NCI-H1436 (cell line): ENCODE measurements at regions not wholly inside any gene's neighbourhood (a gene's known extent, or its start where the extent isn't known, plus 50 kb on each side); places are given as distances from the start of the nearest gene placed in this dataset.
"Not testable (repeated sequence)": the region's sequence is repeated elsewhere in the genome, so short reads cannot be mapped to it uniquely, and the experiment has no call there.

ENCODE experiments used
- DNase-seq: peaks from one replicate; lab custom pipeline; 2025; lab: John Stamatoyannopoulos, UW

DNA sequence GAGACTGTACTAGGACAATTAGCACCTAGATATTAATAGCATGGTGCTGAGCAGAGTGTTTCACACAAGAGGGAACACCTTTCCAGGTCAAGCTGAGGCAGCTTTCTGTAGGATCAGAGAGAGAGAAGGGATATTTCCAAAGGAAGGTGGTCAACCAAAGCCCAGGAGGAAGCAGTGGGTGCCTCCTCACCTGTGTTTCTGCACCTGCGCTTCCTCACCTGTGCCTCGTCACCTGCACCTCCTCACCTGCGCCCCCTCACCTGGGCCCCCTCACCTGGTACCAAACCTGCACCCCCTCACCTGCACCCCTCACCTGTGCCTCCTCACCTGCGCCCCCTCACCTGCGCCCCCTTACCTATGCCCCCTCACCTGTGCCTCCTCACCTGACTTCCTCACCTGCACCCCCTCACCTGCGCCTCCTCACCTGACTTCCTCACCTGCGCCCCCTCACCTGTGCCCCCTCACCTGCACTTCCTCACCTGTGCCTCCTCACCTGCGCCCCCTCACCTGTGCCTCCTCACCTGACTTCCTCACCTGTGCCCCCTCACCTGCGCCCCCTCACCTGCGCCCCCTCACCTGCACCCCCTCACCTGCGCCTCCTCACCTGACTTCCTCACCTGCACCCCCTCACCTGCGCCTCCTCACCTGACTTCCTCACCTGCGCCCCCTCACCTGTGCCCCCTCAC is 67.9 kb downstream of the TTLL2 start:
- no peak for DNase-seq

- DNase-seq: no peak
Observed at GRCh38 chr6:167393731-167394130, 68.8 kb downstream of the TTLL2 start.

DNA sequence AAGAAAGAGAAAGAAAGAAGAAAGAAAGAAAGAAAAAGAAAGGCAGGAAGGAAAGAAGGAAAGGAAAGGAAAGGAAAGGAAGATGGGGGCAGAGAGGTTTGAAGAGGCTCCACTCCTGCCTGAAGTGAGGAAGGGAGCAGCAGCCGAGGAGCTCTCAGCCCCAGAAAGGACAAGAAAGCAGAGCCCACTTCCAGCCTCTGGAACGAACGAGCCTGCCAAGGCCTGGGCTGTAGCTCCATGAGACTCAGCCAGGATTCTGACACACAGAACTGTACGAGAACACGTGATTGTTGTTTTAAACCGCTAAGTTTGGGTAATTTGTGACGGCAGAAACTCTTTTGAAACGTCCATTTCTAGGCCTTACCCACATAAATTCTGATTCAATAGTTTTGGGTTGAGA is 69.5 kb downstream of the TTLL2 start:
- no peak for DNase-seq

DNA sequence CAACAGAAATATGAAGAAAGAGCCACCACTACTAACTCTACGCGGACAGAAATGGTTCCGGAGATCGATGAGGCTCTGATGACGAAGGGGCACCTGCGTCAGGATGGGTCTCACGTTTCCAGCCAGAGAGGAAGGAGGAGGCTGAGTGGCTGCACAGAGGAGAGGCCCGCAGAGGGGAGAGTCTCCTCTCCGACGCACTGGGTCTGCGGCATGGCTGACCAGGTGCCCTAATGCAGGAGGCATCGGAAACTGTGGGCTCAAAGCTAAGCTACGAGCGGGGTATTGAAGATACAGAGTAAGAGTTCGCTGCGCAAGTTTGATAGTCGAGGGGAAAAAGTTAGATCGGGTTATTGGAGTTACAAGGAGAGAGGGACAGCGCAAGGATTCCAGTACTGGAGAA is 69.9 kb downstream of the TTLL2 start:
- no peak for DNase-seq

DNA sequence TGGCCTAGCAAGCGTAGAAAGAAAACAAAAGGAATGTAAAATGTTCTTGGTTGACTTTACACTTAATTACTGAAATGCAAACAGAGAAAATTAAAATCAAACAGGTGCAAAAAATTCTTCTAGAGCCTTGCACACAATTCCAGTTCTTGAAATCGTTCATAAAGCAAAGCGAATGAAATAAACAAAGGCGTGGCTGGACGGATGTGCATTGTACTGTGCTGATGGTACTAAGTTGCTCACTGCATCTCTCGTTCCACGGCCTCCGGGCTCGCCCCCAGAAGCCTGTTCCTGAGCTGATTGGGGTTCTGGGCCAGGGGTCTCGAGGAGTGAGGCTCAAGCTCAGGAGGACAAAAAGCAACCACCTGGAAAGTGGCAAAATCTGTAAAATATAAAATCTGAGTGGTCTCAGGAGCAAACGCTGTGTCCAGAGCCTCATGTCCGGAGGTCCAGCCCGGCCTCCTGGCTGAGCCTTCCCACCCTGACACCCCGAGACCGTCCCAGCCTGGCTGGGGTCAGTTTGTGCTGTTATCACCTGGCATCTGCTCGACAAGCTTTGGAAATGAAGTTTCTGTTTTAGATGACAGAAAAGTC is 71.3 kb downstream of the TTLL2 start:
- no peak for DNase-seq

DNA sequence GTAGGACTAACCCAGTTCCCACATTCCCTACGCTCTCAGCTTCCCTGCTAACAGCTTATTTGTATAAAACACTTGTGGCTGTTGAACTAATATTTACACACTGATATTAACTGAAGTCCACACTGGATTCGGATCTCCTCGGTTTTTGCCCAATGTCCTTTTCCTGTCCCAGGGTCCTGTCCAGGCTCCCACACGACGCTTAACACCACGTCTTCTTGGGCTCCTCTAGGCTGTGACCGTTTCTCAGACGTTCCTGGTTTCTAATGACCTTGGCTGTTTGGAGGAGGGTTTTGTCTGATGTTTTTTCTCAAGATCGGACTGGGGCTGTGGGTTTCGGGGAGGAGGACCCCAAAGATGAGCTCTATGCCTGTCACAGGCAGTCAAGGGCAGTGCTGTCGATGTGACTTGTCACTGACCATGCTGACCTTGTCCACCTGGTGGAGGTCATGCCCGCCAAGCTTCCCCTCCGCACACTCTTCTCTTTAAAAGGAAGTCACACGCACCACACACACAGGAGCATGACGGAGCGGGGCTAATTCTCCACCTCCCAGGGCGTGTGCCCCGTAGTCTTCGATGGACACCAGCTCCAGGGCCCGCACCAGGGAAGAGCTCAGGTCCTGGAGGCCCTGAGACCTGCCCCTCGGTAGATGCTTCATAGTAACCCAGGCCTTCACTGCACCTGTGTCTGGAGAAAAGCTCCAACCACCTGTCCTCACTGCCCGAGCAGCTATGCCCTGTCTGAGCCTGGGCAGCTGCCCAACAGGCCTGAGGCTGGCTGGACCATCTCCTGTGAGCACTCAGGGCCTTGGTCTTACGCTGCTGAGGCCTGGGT is 72.0 kb downstream of the TTLL2 start:
- no peak for DNase-seq

GRCh38 chr6:167397712-167398111 is 72.8 kb downstream of the TTLL2 start:
- no peak for DNase-seq

DNA sequence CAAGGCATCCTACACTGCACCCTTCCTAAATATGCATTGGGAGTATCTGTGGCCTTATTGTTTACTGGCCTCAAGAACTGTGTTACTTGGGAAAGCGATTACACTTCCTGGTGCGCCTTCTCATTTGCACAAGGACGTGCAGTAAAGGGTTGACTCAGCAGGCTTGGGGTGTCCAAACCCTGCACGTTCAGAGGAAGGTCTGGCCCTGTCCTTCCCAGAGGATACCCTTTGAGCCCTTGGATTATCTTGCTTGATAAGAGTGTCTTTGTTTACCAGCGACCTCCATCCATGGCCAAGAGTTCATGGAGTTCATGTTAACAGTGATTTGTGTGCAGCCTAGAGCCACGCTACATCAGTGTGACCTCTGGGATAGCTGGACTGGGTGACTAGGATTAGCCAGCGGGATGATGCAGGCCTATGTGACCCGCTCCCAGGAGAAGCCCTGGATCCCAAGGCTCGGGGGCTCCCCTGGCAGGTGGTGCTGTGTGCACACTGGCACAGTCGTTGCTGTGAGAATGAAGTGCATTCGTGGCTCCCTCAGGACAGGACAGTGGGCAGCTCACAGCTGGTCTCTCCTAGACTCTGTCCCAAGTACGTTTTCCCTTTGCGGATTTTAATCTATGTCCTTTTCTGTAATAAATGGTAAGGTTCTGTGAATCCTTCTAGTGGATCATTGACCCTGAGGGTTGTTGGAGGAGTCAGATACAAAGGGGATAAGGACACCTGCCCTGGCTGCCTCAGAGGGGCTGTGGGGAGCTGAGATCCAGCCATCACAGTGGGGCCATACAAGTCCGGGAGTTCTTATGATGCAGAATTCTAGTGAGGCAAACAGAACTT is 73.5 kb downstream of the TTLL2 start:
- DNase-seq: no peak

DNA sequence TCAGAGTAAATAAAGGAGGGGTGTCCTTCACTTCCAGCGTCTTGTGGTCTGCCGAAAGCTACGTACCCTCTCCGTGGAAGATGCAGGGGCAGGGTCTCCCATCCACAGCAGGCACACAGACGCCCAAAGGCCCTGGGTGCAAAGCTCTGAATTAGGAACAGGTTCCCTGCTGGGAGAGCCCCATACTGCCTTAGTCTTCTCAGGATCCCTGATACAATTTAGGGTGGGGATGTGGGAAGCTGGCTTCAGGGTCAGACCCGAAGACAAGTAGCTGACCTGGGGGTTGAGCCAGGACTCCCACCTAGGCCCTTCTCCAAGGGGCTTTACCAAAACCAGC is 74.1 kb downstream of the TTLL2 start:
- DNase-seq: no peak

DNA sequence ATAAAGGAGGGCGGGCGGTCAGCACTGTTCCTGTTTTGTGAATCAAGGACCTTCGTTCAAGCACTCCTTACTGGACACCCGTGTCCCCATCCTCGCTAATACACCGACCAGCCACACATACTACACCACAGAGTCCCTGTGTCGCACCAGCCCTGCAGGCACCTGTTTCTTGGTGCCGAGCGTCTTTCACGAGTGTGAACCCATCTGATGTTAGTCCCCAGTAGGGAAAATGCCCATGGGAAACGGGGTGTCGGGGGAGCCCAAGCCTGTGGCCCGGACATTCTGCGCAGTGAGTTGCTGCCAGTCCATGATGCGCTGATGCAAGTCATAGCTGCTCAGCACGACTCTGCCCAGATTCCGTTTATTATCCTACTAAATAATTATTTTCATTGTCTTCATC is 74.7 kb downstream of the TTLL2 start:
- DNase-seq: no peak

DNA sequence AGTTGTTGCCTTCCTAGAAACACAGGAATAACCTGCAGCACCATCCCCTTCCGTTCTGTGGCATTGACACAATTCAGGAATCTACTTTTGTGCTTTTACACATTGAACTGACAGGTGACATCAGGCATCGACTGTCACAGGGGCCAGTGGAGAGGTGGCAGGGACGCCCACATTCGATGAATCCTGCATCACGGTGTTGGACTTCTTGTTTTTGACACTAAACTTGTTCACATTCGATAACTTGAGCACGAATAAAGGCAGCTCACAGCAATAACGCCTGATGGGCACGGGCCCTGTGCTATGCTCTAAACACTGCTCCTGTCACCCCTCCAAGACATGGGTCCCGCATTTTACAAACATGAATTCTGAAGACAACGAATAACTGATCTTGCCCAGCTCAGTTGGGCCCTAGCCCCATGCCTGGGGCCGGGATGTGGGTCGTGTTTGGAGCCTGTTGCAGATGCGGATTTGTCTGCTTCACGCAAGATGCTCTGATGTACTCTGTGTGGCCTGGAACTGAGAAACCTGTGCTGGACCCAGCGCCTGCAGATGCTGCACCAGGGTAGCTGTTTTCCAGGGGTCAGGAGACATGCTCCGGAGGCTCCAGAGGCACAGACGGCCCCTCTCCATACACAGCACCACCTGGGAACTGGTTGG is 75.7 kb downstream of the TTLL2 start:
- DNase-seq: no peak

- DNase-seq: no peak
Observed at GRCh38 chr6:167401525-167402194, 76.8 kb downstream of the TTLL2 start.

GRCh38 chr6:167402195-167402686 is 77.4 kb downstream of the TTLL2 start:
- no peak for DNase-seq

DNA sequence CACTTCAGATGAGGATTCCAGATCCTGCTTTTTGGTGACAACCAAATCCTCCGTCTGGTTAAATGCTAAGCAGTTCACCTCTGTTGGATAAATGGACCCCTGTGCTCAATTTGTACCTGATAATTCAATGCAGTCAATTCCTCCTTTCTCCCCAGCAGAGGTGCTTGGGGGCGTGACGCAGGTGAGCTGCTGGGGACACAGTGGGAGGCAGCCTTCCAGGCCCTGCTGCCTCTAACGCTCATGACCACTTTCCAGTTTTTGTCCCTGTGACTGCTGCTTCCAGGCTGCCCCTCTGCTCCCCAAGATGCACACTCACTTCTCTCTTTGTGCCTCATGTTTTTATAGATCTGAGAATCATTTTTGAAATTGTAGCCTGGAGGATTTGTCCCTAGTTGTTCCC is 78.5 kb downstream of the TTLL2 start:
- no peak for DNase-seq

GRCh38 chr6:167404385-167405049 is 79.6 kb downstream of the TTLL2 start:
- DNase-seq: no peak

- DNase-seq: no peak
Observed at GRCh38 chr6:167405778-167406532, 81.1 kb downstream of the TTLL2 start.

DNA sequence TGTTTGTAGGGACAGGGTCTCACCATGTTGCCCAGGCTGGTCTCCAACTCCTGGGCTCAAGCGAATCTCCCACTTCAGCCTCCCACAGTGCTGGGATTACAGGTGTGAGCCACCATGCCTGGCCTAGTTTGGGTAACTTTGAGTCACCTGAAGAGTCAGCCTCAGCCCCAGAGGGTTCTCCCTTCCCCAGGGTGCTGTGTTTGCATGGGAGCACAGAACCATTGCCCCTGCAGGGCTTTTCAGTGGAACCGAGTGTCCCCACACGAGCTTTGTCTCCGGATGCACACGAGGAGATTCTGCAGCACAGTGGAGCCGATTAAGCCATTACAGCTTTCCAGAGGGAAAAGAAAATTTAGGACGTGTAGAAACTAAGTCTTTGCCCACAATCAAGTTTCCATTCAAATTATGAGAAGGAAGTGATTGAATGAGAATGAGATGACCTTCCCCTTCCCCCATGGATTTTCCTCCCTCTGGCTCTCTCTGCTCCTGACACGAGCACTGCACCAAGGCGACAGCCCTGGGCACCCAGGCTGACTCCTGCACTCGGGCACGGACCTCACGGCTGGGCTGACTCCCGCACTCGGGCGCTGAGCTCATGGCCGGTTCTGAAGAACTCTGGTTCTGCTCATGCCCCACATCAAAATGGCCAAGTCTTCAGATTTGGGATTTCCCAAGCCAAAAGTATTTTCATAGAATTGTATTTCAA is 81.8 kb downstream of the TTLL2 start:
- not testable (repeated sequence) for DNase-seq

DNA sequence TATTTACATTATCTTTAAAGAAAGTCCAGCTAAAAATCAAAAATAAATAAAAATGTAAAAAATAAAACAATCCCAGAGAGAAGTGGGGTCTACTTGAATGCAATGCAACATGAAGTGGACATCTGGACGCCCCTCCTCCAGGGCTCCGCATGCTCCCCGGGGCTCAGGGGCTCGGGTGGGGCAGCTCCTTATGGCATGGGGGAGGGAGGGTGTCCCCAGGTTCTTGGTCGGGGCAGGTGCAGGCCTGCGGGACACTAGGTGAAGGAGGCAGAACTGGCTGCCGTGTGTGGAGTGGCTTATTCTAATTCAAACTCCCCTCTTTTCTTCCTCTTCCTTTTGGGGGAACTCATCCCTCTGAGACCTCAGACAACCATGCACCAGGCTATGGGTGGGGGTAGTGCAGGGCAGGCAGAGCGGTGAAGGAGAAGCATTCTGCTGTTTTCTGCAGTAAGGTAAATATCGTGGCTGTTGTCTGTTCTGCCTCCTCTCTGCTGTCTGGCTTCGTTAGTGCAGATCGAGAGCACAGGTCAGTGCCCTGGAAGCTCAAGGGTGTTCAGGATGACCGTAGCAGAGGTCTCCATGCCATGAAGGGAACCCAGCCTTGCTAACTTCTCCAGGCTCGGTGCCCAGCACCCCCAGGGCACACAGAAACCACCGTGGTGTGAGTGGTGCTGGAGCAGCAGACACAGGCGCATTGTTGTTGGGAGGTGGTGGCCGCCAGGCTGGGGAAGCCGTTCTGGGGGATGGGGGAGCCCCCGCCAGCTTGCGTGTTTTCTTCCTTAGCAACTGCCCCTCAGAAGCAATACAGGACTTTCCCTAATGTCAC is 82.6 kb downstream of the TTLL2 start:
- no peak for DNase-seq
